ENCODE measurements at regions not wholly inside any gene's neighbourhood (a gene's known extent, or its start where the extent isn't known, plus 50 kb on each side); places are given as distances from the start of the nearest gene placed in this dataset.
"Not testable (repeated sequence)": the region's sequence is repeated elsewhere in the genome, so short reads cannot be mapped to it uniquely, and the experiment has no call there.

- DNase-seq, result no peak
Observed at GRCh38 chrX:829145-829544, 198.6 kb downstream of the SHOX start.

DNA sequence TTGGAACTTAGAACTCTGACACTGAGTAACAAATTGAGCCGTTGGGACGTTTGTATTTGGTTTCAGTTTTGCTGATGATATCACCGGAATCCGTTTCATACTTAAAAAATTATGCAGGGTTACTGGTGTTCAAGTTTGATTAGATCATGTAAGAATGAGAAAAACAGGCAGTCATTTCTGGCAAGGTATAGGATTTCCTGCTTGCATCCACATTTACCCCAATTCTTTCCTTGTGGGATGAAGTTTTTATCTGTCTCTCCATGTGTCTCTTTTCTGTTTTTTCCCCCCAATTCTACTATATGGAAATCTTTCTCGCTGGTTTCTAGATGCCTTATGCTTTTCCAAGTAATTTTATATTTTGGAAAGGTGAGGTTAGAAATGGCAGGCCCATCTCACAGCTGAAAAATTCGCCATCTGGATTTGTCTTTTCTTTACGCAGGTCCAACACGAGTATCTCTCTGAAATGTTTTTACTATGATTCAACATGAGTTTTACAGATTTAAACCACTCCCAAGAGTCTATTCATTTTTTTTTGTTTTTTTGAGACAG lies 197.9 kb downstream of the SHOX start:
- DNase-seq, result no peak

DNA sequence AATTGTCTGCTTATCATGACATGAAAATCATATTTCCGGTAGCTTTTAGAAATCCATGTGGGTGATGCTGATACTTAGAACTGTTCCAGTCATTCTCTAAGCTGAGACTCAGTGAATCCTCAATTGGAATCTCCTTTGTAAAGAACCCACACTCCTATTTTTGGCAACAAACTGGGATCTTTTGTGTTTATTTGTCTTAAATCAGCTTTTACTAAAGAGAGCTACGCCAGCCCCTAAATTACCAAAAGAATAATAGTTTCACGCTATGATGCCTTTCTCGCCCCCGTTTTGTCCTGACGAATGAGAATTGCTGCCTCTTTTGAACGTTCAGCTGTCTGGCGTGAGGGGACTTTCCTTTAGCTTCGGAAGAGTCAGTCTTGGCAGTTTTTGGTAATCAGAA lies 195.9 kb downstream of the SHOX start:
- DNase-seq, result no peak

DNA sequence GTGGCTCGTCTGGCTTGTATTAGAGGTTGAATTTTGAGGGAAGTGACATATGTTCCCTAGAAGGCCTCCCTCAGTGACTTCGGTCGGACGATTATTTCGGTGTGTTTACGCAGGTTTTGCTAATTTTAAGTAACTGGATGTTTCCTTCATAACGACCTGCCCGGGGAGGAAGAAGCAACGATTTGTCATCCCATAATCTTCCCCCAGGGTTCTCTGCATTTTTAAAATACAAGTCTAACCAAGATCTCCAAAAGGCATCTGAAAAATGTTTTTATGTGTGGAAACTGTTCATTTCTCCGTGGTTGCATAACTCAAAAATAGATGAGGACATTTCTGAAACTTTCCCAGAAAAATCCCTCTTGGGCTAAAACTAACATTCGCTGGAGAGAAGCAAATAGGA lies 195.4 kb downstream of the SHOX start:
- DNase-seq, result no peak

GRCh38 chrX:823073-823472 lies 192.5 kb downstream of the SHOX start:
- not testable (repeated sequence) for DNase-seq

GRCh38 chrX:821327-822107 lies 190.9 kb downstream of the SHOX start:
- no peak for DNase-seq

DNA sequence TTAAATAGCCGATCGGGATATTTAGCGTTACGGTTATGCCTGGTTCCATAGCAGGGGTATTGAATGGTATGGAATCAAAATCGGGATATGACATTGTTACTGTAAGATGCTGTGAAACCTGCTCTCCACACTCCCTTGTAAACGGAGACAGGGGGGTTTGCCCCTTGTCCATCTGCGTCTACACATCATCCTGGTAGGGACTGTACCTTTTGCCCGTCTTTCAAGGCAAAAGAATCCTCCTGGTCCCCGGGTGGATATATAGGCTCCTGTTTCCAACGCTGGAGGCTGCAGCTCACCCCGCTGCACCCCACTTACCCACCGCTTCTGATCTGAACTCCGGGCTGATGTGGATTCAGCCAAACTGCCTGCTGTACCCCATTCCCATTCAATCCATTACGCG lies 189.1 kb downstream of the SHOX start:
- no peak for DNase-seq

DNA sequence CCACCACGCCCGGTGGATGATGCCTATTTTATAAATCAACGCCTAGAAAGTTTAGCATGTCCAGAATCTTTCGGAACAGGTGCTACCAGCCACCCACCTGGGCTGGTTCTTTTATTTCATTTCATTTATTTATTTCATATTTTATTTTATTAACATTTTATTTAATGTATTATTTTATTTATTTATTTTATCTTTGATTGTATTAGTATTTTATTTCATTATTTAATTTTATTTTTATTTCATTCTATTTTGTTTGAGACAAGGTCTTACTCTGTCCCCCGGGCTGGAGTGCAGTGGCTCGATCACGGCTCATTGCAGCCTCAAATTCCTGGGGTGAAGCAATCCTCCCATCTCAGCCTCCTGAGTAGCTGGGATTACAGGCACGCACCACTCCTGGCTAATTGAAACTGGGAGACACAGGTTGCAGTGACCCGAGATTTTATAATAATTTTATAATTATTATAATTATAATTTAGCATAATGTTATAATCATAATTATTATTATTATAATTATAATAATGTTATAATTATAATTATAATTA lies 187.2 kb downstream of the SHOX start:
- DNase-seq, result no peak

DNA sequence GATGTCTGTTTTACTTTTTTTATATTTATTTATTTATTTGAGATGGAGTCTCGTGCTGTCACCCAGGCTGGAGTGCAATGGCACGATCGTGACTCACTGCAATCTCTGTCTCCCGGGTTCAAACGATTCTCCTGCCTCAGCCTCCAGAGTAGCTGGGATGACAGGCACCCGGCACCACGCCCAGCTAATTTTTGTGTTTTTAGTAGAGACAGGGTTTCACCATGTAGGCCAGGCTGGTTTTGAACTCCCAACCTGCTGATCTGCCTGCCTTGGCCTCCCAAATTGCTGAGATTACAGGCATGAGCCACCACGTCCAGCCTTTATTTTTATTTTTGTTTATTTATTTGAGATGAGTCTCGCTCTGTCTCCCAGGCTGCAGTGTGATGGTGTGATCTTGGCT lies 186.6 kb downstream of the SHOX start:
- not testable (repeated sequence) for DNase-seq

GRCh38 chrX:816411-816810 lies 185.8 kb downstream of the SHOX start:
- no peak for DNase-seq

- DNase-seq, result no peak
Observed at GRCh38 chrX:810186-810585, 179.6 kb downstream of the SHOX start.

GRCh38 chrX:809081-809480 lies 178.5 kb downstream of the SHOX start:
- no peak for DNase-seq

DNA sequence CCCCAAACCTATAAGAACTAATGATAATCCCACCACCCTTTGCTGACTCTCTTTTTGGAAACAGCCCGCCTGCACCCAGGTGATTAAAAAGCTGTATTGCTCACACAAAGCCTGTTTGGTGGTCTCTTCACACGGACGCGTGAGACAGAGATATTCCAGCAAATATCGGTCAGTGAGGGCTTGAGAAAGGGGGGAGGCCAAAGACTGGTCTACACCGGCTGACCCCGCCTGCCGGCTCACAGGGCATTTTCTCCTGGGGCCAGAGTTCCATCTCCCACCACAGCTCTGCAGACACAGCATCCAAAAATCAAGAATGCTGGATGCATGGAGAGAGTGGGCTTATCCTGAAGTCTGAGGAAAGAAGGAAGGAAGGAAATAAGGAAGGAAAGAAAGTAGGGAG lies 176.0 kb downstream of the SHOX start:
- DNase-seq, result no peak

- no peak for DNase-seq
Observed at GRCh38 chrX:805988-806387, 175.4 kb downstream of the SHOX start.

DNA sequence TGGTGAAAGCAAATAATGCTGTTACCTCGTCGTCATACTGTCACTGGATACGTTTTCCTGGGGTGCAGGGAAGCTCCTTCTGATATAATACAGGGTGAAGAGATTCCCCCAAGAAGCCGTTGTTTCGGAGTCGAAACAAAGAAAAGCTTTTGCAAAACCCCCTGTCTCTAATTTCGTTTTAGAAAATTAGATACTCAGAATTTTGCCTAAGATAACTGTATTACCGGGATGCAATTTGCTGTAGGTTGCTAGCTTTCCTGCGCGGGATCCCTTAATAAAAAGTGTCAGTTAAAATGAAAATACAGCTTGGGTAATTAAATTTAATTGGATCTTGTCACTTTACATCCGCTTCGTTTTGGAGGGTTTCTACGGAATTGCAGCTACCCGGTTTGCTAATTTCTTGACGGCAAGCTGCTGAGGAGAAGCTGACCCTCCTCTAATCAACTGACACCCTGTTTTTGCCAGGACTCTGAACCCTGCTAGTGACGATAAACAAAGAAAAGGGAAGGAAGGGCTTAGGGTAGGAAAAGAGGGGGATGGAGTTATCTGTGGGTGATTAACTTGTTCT lies 174.6 kb downstream of the SHOX start:
- DNase-seq, result no peak

DNA sequence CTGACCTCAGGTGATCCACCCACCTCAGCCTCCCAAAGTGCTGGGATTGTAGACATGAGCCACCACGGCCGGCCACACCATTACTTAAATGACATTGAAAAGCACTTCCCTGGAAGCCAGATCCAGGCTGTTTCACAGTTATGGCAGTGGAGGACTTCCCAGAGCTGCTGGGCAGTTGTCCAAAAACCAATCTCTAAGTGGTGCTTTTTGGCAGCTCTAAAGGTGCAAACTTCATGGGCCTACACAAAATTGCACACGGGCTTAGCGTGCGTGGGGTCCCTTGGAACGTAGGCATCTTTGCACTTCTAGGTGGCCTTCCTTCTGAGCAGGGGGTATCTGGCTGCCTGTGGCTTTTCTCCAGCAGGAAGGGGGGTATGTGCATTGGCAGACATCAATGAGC lies 172.3 kb downstream of the SHOX start:
- no peak for DNase-seq

GRCh38 chrX:799808-800207 lies 169.2 kb downstream of the SHOX start:
- DNase-seq, result no peak

- no peak for DNase-seq
Observed at GRCh38 chrX:794311-794710, 163.7 kb downstream of the SHOX start.

- DNase-seq, result no peak
Observed at GRCh38 chrX:793216-793770, 162.7 kb downstream of the SHOX start.

- DNase-seq, result no peak
Observed at GRCh38 chrX:791479-792034, 161.0 kb downstream of the SHOX start.

GRCh38 chrX:790783-791360 lies 160.3 kb downstream of the SHOX start:
- no peak for DNase-seq

DNA sequence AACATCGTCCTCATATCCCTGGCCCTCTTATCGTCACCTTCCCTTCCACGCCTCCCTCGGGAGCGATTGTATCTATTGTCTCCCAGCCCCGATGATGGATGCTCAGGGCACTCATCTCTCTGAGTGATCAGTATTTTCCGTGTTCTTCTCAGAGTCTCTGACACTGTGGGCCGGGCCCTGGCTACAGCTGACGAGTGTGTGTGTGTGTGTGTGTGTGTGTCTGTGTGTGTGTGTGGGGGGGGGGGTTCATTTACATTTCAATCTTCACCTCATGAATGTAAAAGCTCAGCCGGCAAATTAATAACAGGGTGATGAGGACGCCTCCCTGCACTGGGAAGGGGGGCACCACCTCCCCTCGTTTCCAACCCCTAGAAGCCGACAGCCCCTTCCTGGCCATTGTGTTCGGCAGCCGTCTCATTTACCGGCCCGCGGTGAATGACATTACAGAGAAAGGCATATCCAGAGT lies 159.5 kb downstream of the SHOX start:
- DNase-seq, result no peak

DNA sequence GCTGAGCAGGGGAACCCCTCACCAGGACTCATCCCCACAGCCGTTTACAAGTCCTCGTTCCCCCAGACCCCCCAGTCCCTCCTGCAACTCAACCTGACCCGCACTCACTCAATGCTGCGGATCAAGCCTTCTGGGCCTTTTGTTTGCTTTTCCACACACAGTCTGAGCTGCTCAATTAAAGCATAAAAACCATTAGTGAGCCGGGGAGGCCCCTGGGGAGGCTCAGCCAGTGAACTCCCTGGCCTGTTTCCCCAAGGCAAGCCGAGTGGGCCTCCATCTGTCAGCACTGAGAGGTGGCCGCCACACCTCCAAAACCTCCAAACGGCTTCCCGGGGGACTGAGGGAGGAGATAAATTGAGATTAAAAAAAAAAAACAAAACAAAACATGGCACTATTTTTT lies 158.5 kb downstream of the SHOX start:
- no peak for DNase-seq

Measured in activated CD4-positive, alpha-beta T cell treated with anti-CD3 and anti-CD28 coated beads, Interleukin-2, amount 50 U/mL, for 48 hours (primary cell).